WTC11 (cell line): ENCODE measurements at regions not wholly inside any gene's neighbourhood (a gene's known extent, or its start where the extent isn't known, plus 50 kb on each side); places are given as distances from the start of the nearest gene placed in this dataset.

Experiments used
- MYBL2 ChIP-seq: sonication (generic); formaldehyde crosslinking; IDR thresholded peaks from 2 replicates; pipeline ENCODE4 v1.8.1; 2023; ENCODE audit warnings: mild to moderate bottlenecking, moderate library complexity, missing genetic modification reagents
- TCF7 ChIP-seq: sonication (generic); formaldehyde crosslinking; IDR thresholded peaks from 2 replicates; pipeline ENCODE4 v1.8.0; 2022; ENCODE audit warnings: mild to moderate bottlenecking, low read depth, missing genetic modification reagents, moderate library complexity
- TF ChIP-seq, protein P1 (sequence below): sonication (generic); formaldehyde crosslinking; IDR thresholded peaks from 2 replicates; pipeline ENCODE4 v1.8.0; 2022; ENCODE audit warnings: mild to moderate bottlenecking, missing genetic modification reagents
- TF ChIP-seq, protein P2 (sequence below): fragments of 200-600 bp; IDR thresholded peaks from 2 replicates; pipeline ENCODE4 v1.8.0; 2022; ENCODE audit warnings: antibody characterized with exemption
- TF ChIP-seq, protein P3 (sequence below): sonication (generic); formaldehyde crosslinking; IDR thresholded peaks from 2 replicates; pipeline ENCODE4 v1.8.1; 2023; ENCODE audit warnings: mild to moderate bottlenecking, missing genetic modification reagents, borderline replicate concordance

DNA sequence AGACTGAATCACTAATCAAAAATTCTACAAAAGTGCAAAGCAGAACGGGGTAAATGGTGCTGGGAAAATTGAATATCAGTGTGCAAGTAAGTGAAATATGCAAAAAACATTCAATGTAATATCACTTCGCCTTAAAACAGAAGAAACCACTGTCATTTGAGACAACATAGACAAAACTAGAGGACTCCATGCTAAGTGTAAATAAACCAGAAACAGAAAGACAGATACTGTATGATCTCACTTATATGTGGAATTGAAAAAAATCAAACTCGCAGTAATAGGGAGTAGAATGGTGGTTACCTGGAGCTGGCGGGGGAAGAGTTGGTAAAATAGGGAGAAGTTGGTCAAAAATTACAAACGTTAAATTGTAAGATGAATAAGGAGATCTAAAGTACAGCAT, 1420.0 kb upstream of the CDH2 start:
- TF ChIP-seq, protein P1, sequence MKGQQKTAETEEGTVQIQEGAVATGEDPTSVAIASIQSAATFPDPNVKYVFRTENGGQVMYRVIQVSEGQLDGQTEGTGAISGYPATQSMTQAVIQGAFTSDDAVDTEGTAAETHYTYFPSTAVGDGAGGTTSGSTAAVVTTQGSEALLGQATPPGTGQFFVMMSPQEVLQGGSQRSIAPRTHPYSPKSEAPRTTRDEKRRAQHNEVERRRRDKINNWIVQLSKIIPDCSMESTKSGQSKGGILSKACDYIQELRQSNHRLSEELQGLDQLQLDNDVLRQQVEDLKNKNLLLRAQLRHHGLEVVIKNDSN (CRISPR knock-in tag), result no peak
- TF ChIP-seq, protein P2, sequence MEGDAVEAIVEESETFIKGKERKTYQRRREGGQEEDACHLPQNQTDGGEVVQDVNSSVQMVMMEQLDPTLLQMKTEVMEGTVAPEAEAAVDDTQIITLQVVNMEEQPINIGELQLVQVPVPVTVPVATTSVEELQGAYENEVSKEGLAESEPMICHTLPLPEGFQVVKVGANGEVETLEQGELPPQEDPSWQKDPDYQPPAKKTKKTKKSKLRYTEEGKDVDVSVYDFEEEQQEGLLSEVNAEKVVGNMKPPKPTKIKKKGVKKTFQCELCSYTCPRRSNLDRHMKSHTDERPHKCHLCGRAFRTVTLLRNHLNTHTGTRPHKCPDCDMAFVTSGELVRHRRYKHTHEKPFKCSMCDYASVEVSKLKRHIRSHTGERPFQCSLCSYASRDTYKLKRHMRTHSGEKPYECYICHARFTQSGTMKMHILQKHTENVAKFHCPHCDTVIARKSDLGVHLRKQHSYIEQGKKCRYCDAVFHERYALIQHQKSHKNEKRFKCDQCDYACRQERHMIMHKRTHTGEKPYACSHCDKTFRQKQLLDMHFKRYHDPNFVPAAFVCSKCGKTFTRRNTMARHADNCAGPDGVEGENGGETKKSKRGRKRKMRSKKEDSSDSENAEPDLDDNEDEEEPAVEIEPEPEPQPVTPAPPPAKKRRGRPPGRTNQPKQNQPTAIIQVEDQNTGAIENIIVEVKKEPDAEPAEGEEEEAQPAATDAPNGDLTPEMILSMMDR, result no peak
- TF ChIP-seq, protein P3, sequence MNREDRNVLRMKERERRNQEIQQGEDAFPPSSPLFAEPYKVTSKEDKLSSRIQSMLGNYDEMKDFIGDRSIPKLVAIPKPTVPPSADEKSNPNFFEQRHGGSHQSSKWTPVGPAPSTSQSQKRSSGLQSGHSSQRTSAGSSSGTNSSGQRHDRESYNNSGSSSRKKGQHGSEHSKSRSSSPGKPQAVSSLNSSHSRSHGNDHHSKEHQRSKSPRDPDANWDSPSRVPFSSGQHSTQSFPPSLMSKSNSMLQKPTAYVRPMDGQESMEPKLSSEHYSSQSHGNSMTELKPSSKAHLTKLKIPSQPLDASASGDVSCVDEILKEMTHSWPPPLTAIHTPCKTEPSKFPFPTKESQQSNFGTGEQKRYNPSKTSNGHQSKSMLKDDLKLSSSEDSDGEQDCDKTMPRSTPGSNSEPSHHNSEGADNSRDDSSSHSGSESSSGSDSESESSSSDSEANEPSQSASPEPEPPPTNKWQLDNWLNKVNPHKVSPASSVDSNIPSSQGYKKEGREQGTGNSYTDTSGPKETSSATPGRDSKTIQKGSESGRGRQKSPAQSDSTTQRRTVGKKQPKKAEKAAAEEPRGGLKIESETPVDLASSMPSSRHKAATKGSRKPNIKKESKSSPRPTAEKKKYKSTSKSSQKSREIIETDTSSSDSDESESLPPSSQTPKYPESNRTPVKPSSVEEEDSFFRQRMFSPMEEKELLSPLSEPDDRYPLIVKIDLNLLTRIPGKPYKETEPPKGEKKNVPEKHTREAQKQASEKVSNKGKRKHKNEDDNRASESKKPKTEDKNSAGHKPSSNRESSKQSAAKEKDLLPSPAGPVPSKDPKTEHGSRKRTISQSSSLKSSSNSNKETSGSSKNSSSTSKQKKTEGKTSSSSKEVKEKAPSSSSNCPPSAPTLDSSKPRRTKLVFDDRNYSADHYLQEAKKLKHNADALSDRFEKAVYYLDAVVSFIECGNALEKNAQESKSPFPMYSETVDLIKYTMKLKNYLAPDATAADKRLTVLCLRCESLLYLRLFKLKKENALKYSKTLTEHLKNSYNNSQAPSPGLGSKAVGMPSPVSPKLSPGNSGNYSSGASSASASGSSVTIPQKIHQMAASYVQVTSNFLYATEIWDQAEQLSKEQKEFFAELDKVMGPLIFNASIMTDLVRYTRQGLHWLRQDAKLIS (CRISPR knock-in tag), result no peak
- TF ChIP-seq TCF7 (CRISPR knock-in tag), result no peak
- TF ChIP-seq MYBL2 (CRISPR knock-in tag), result no peak
